Tibial nerve (tissue), 4 donors: ENCODE measurements at regions not wholly inside any gene's neighbourhood (a gene's known extent, or its start where the extent isn't known, plus 50 kb on each side); places are given as distances from the start of the nearest gene placed in this dataset.

Experiments
- DNase-seq, 2 donors: peaks; one replicate each; pipeline ENCODE4 v3.0.0-alpha.2; 2019; ENCODE audit warnings: low spot score in 2 of 2
- H3K27ac ChIP-seq, 4 donors: fragments of 200-600 bp; sonication (generic) in 3 of 4; one replicate each; pipeline ENCODE4 v1.5.1; 2017 to 2019; ENCODE audit warnings: mild to moderate bottlenecking in 1 of 4
- H3K27me3 ChIP-seq, 2 donors: fragments of 200-600 bp; sonication (generic) in 1 of 2; one replicate each; pipeline versions ENCODE4 v1.5.1 to v1.6.0; 2017 to 2019
- H3K36me3 ChIP-seq, 3 donors: fragments of 200-600 bp; sonication (generic); one replicate each; pipeline ENCODE4 v1.5.1; 2018 to 2019
- H3K4me1 ChIP-seq, 4 donors: fragments of 200-600 bp; sonication (generic) in 3 of 4; one replicate each; pipeline ENCODE4 v1.5.1; 2017 to 2019
- H3K4me3 ChIP-seq, 4 donors: fragments of 200-600 bp; sonication (generic) in 3 of 4; one replicate each; pipeline ENCODE4 v1.5.1; 2017 to 2019; ENCODE audit warnings: mild to moderate bottlenecking in 1 of 4, moderate library complexity in 1 of 4
- H3K9me3 ChIP-seq, 4 donors: fragments of 200-600 bp; sonication (generic) in 3 of 4; one replicate each; pipeline ENCODE4 v1.5.1; 2017 to 2019
- CTCF ChIP-seq, 5 experiments: fragments of 200-600 bp in 3 of 5; fragments of 450-650 bp in 2 of 5; sonication (generic) in 3 of 5; IDR thresholded peaks; one replicate each; pipeline ENCODE4 v1.5.1; 2016 to 2019; ENCODE audit warnings: antibody characterized with exemption in 5 of 5, mild to moderate bottlenecking in 3 of 5, moderate library complexity in 2 of 5
- EP300 ChIP-seq, 2 donors: sonication (generic); formaldehyde crosslinking; IDR thresholded peaks; one replicate each; pipeline ENCODE4 v1.6.1; 2017; ENCODE audit warnings: antibody characterized with exemption in 2 of 2, mild to moderate bottlenecking in 1 of 2
- POLR2A ChIP-seq, 2 donors: fragments of 450-650 bp; IDR thresholded peaks; one replicate each; pipeline ENCODE4 v1.6.1; 2017; ENCODE audit warnings: antibody characterized with exemption in 2 of 2, mild to moderate bottlenecking in 2 of 2, moderate library complexity in 2 of 2
- WGBS, 2 donors: methylation state at CpG; one replicate each; pipeline ENCODE4 v1.1.5; 2018; 5-methylcytosine and 5-hydroxymethylcytosine counted together

- Histone ChIP-seq H3K36me3 (no peaks in the 10 kb centered on the region), H3K27ac (no peak overlapping the region), H3K4me3 (no peak overlapping the region), H3K27me3 (no peaks in the 10 kb centered on the region), H3K9me3 (no peaks in the 10 kb centered on the region), H3K4me1 (peaks cover 0 to 9% (median 3%) of the 10 kb centered on the region in 4 donors)
- no peak for DNase-seq
- TF ChIP-seq POLR2A (IDR thresholded peaks at IDR 0.05) (no peak), CTCF (IDR thresholded peaks at IDR 0.05) (no peak), EP300 (IDR thresholded peaks at IDR 0.05) (no peak)
- 82 to 83% methylated on average over 8 of the region's 8 CpGs for WGBS, 2 donors
Observed at GRCh38 chr18:77897606-77898005, 648.0 kb downstream of the GALR1 start.

- 6 to 7% methylated on average over 53 to 63 of the region's 64 CpGs for WGBS, 2 donors
- Histone ChIP-seq H3K4me1 (peaks cover 0 to 9% (median 3%) of the 10 kb centered on the region in 4 donors), H3K27ac (no peak overlapping the region), H3K36me3 (no peaks in the 10 kb centered on the region), H3K4me3 (peak overlapping the region in 3 of 4 donors; percentile 28 to 42 (median 29)), H3K9me3 (no peaks in the 10 kb centered on the region), H3K27me3 (no peaks in the 10 kb centered on the region)
- no peak for DNase-seq
- TF ChIP-seq CTCF (IDR thresholded peaks at IDR 0.05) (peak; percentile 64 to 94 (median 84)), EP300 (IDR thresholded peaks at IDR 0.05) (no peak)
Observed at GRCh38 chr18:77899972-77900754, 650.5 kb downstream of the GALR1 start.

- no peak for DNase-seq
- H3K4me3 ChIP-seq: no peak overlapping the region
- peaks cover 0 to 4% (median 0%) of the 10 kb centered on the region in 4 donors for H3K4me1 ChIP-seq
- no peaks in the 10 kb centered on the region for H3K9me3 ChIP-seq
- H3K27me3 ChIP-seq: no peaks in the 10 kb centered on the region
- WGBS, 2 donors: 89 to 93% methylated on average over 12 to 13 of the region's 13 CpGs
- H3K27ac ChIP-seq: no peak overlapping the region
- TF ChIP-seq EP300 (IDR thresholded peaks at IDR 0.05) (no peak), POLR2A (IDR thresholded peaks at IDR 0.05) (no peak), CTCF (IDR thresholded peaks at IDR 0.05) (no peak)
- no peaks in the 10 kb centered on the region for H3K36me3 ChIP-seq
Observed at GRCh38 chr18:77905011-77905410, 655.4 kb downstream of the GALR1 start.

- Histone ChIP-seq H3K36me3 (no peaks in the 10 kb centered on the region), H3K4me3 (no peak overlapping the region), H3K27me3 (no peaks in the 10 kb centered on the region), H3K4me1 (peaks cover 0 to under 1% (median 0%) of the 10 kb centered on the region in 4 donors), H3K27ac (no peak overlapping the region), H3K9me3 (no peaks in the 10 kb centered on the region)
- 89 to 94% methylated on average over 22 to 29 of the region's 34 CpGs for WGBS, 2 donors
- TF ChIP-seq CTCF (IDR thresholded peaks at IDR 0.05) (no peak), POLR2A (IDR thresholded peaks at IDR 0.05) (no peak), EP300 (IDR thresholded peaks at IDR 0.05) (no peak)
- no peak for DNase-seq
Observed at GRCh38 chr18:77905449-77906055, 655.9 kb downstream of the GALR1 start.
